ENCODE measurements at regions not wholly inside any gene's neighbourhood (a gene's known extent, or its start where the extent isn't known, plus 50 kb on each side); places are given as distances from the start of the nearest gene placed in this dataset.

DNA sequence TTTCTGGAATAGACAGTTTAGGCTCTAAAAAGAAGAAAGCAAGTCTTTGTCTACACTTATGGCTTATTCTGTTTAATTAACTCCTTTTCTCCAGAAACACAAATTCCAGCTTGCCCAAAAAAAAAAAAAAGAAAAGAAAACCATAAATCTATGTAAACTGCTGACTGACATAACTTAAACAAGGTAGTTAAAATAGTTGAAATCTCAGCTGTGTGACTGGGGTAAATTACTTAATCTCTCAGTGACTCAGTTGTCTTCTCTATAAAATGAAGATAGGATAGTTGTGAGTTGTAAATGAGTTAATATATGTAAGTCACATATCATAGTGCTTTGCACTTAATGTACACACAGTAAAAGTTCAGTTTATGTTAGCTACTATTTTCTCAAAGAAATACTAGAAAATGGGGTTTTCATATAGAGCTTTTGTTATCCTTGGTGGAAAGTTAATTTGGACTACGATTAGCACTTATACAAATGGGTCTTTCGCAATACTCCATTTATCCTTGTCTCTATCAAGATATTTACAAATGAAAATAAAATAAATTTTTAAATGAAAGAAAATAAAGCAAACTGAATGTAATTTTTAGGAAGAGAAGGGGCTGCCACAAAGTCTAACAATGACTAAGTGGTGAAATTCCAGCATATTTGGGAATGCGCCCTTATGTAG, 200.9 kb downstream of the MBL2 start:
- Mint-ChIP-seq H3K4me1 (ENCODE audit: low read depth) (no peaks in the 10 kb centered on the region), H3K9me3 (no peaks in the 10 kb centered on the region), H3K27me3 (no peaks in the 10 kb centered on the region), H3K36me3 (ENCODE audit: low read depth) (no peaks in the 10 kb centered on the region), H3K27ac (no peak overlapping the region), H3K4me3 (no peak overlapping the region)
- Histone ChIP-seq H3K9me3 (ENCODE audit: control insufficient read depth in 1 of 2, insufficient read depth in 1 of 2, low read length in 2 of 2) (no peaks in the 10 kb centered on the region), H3K27ac (ENCODE audit: low read depth in 1 of 2, low read length in 2 of 2) (no peak overlapping the region), H3K36me3 (ENCODE audit: insufficient read depth, low read length) (no peaks in the 10 kb centered on the region), H3K27me3 (ENCODE audit: control insufficient read depth in 1 of 2, insufficient read depth in 2 of 2, low read length in 2 of 2) (no peaks in the 10 kb centered on the region), H3K4me1 (ENCODE audit: insufficient read depth, low read length) (no peaks in the 10 kb centered on the region), H3K4me3 (ENCODE audit: low read length) (no peak overlapping the region)
- DNase-seq (no peak), ATAC-seq (ENCODE audit: poor library complexity) (no peak)
- ChIA-PET POLR2A (no interaction called here), CTCF (no interaction called here)
- intact Hi-C loops (cut with DNase I, micrococcal nuclease) = no loop called here
- TF ChIP-seq, protein P1, sequence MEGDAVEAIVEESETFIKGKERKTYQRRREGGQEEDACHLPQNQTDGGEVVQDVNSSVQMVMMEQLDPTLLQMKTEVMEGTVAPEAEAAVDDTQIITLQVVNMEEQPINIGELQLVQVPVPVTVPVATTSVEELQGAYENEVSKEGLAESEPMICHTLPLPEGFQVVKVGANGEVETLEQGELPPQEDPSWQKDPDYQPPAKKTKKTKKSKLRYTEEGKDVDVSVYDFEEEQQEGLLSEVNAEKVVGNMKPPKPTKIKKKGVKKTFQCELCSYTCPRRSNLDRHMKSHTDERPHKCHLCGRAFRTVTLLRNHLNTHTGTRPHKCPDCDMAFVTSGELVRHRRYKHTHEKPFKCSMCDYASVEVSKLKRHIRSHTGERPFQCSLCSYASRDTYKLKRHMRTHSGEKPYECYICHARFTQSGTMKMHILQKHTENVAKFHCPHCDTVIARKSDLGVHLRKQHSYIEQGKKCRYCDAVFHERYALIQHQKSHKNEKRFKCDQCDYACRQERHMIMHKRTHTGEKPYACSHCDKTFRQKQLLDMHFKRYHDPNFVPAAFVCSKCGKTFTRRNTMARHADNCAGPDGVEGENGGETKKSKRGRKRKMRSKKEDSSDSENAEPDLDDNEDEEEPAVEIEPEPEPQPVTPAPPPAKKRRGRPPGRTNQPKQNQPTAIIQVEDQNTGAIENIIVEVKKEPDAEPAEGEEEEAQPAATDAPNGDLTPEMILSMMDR (IDR thresholded peaks at IDR 0.05) = no peak

- Mint-ChIP-seq H3K9me3 (no peaks in the 10 kb centered on the region), H3K4me3 (no peak overlapping the region), H3K4me1 (ENCODE audit: low read depth) (no peaks in the 10 kb centered on the region), H3K27ac (no peak overlapping the region), H3K27me3 (no peaks in the 10 kb centered on the region), H3K36me3 (ENCODE audit: low read depth) (no peaks in the 10 kb centered on the region)
- Histone ChIP-seq H3K27me3 (ENCODE audit: control insufficient read depth in 1 of 2, insufficient read depth in 2 of 2, low read length in 2 of 2) (no peaks in the 10 kb centered on the region), H3K36me3 (ENCODE audit: insufficient read depth, low read length) (no peaks in the 10 kb centered on the region), H3K27ac (ENCODE audit: low read depth in 1 of 2, low read length in 2 of 2) (no peak overlapping the region), H3K9me3 (ENCODE audit: control insufficient read depth in 1 of 2, insufficient read depth in 1 of 2, low read length in 2 of 2) (no peaks in the 10 kb centered on the region), H3K4me3 (ENCODE audit: low read length) (no peak overlapping the region), H3K4me1 (ENCODE audit: insufficient read depth, low read length) (no peaks in the 10 kb centered on the region)
- intact Hi-C loops (cut with DNase I, micrococcal nuclease) = no loop called here
- DNase-seq (no peak), ATAC-seq (ENCODE audit: poor library complexity) (no peak)
- TF ChIP-seq, protein P1 (IDR thresholded peaks at IDR 0.05) = no peak
- CTCF ChIA-PET = no interaction called here
- POLR2A ChIA-PET = no interaction called here
These were observed 199.2 kb downstream of the MBL2 start for GRCh38 chr10:52573347-52573746.

DNA sequence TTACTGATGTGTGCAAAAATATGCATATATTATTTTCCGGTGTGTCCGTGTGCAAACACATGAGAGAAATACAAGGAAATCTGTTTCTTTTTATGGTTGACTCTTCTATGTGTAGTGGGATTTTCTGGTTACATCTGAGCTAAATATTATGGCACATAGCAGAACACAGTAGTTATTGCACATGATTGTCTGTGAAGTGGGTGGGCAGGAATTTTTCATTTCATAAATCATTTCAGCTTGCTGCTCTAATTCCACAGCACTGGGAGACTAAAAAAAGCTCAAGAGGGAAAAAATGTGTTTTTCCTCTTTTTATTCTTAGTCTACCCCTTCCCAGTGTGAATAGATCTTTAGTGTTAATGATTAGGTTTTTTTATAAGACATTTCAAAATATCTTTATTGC, 197.9 kb downstream of the MBL2 start:
- DNase-seq (no peak), ATAC-seq (ENCODE audit: poor library complexity) (no peak)
- no peaks in the 10 kb centered on the region for H3K36me3 Mint-ChIP-seq (ENCODE audit: low read depth)
- POLR2A ChIA-PET = no interaction called here
- H3K9me3 Mint-ChIP-seq = no peaks in the 10 kb centered on the region
- TF ChIP-seq, protein P1 (IDR thresholded peaks at IDR 0.05) = no peak
- H3K4me1 ChIP-seq (ENCODE audit: insufficient read depth, low read length) = no peaks in the 10 kb centered on the region
- H3K27me3 ChIP-seq (ENCODE audit: control insufficient read depth in 1 of 2, insufficient read depth in 2 of 2, low read length in 2 of 2) = no peaks in the 10 kb centered on the region
- H3K4me1 Mint-ChIP-seq (ENCODE audit: low read depth) = no peaks in the 10 kb centered on the region
- H3K36me3 ChIP-seq (ENCODE audit: insufficient read depth, low read length) = no peaks in the 10 kb centered on the region
- intact Hi-C loops (cut with DNase I, micrococcal nuclease) = no loop called here
- CTCF ChIA-PET = no interaction called here
- H3K27me3 Mint-ChIP-seq = no peaks in the 10 kb centered on the region
- H3K4me3 Mint-ChIP-seq = no peak overlapping the region
- no peak overlapping the region for H3K27ac Mint-ChIP-seq
- H3K4me3 ChIP-seq (ENCODE audit: low read length) = no peak overlapping the region
- H3K9me3 ChIP-seq (ENCODE audit: control insufficient read depth in 1 of 2, insufficient read depth in 1 of 2, low read length in 2 of 2) = peaks cover 0 to 3% of the 10 kb centered on the region in 2 experiments
- no peak overlapping the region for H3K27ac ChIP-seq (ENCODE audit: low read depth in 1 of 2, low read length in 2 of 2)
